ENCODE measurements at regions not wholly inside any gene's neighbourhood (a gene's known extent, or its start where the extent isn't known, plus 50 kb on each side); places are given as distances from the start of the nearest gene placed in this dataset.
A peak's percentile ranks its signal among the peaks of the same experiment; 100 is the strongest.

GRCh38 chr6:165077876-165078275, 231.5 kb downstream of the C6orf118 start:
- no peak for DNase-seq

- DNase-seq = no peak
These were observed 237.5 kb downstream of the C6orf118 start for GRCh38 chr6:165071906-165072305.

GRCh38 chr6:165060720-165061119, 248.7 kb downstream of the C6orf118 start:
- no peak for DNase-seq

GRCh38 chr6:165059032-165059431, 250.4 kb downstream of the C6orf118 start:
- no peak for DNase-seq

- no peak for DNase-seq
These were observed 253.1 kb downstream of the C6orf118 start for GRCh38 chr6:165056292-165056691.

GRCh38 chr6:165055231-165055630, 254.2 kb downstream of the C6orf118 start:
- DNase-seq = no peak

GRCh38 chr6:165052561-165053480, 256.6 kb downstream of the C6orf118 start:
- DNase-seq = no peak

- DNase-seq = peak; percentile 10
These were observed 260.0 kb downstream of the C6orf118 start for GRCh38 chr6:165049362-165049761.

GRCh38 chr6:165047952-165048351, 261.5 kb downstream of the C6orf118 start:
- no peak for DNase-seq

- DNase-seq = no peak
These were observed 263.8 kb downstream of the C6orf118 start for GRCh38 chr6:165045631-165046030.

GRCh38 chr6:165042912-165043311, 266.5 kb downstream of the C6orf118 start:
- no peak for DNase-seq

GRCh38 chr6:165040440-165040839, 269.0 kb downstream of the C6orf118 start:
- DNase-seq = no peak

GRCh38 chr6:165034271-165034741, 275.1 kb downstream of the C6orf118 start:
- DNase-seq = no peak

GRCh38 chr6:165031502-165031901, 277.9 kb downstream of the C6orf118 start:
- DNase-seq = no peak

GRCh38 chr6:165025040-165025439, 284.4 kb downstream of the C6orf118 start:
- DNase-seq = no peak

GRCh38 chr6:165019681-165020080, 289.7 kb downstream of the C6orf118 start:
- DNase-seq = no peak

- DNase-seq = no peak
These were observed 293.7 kb downstream of the C6orf118 start for GRCh38 chr6:165015676-165016075.

- no peak for DNase-seq
These were observed 295.7 kb downstream of the C6orf118 start for GRCh38 chr6:165013701-165014100.

GRCh38 chr6:165012183-165012582, 297.2 kb downstream of the C6orf118 start:
- DNase-seq = no peak

- DNase-seq = no peak
These were observed 298.6 kb downstream of the C6orf118 start for GRCh38 chr6:165010556-165011535.

GRCh38 chr6:165008971-165009370, 300.4 kb downstream of the C6orf118 start:
- no peak for DNase-seq

- no peak for DNase-seq
These were observed 306.5 kb downstream of the C6orf118 start for GRCh38 chr6:165002866-165003265.

GRCh38 chr6:165002358-165002757, 307.0 kb downstream of the C6orf118 start:
- DNase-seq = no peak
